ENCODE measurements at regions not wholly inside any gene's neighbourhood (a gene's known extent, or its start where the extent isn't known, plus 50 kb on each side); places are given as distances from the start of the nearest gene placed in this dataset.

GRCh38 chr4:163663454-163664225, 169.2 kb downstream of the TMA16 start:
- in situ Hi-C loops (cut with MboI) = no loop called here
- Histone ChIP-seq H3K4me2 (ENCODE audit: unreplicated experiment) (no peak overlapping the region), H2AFZ (no peak overlapping the region), H3K27ac (no peak overlapping the region), H3K9ac (no peak overlapping the region), H4K20me1 (ENCODE audit: insufficient read depth) (no peaks in the 10 kb centered on the region), H3K36me3 (ENCODE audit: low read depth) (no peaks in the 10 kb centered on the region), H3K9me3 (ENCODE audit: low read depth) (no peaks in the 10 kb centered on the region), H3K4me3 (no peak overlapping the region), H3K27me3 (replicated peaks; ENCODE audit: insufficient read depth) (no peaks in the 10 kb centered on the region), H3K9me2 (ENCODE audit: insufficient read depth) (no peaks in the 10 kb centered on the region), H3F3A (ENCODE audit: insufficient read depth) (no peaks in the 10 kb centered on the region), H3K4me1 (ENCODE audit: insufficient read depth) (no peaks in the 10 kb centered on the region), H3K79me2 (ENCODE audit: insufficient read depth) (no peaks in the 10 kb centered on the region)
- DNase-seq = no peak
- TF ChIP-seq EZH2phosphoT487 (IDR thresholded peaks at IDR 0.05; ENCODE audit: insufficient read depth, low read depth) (no peak), EZH2 (IDR thresholded peaks at IDR 0.05; ENCODE audit: insufficient read depth, poor library complexity, severe bottlenecking) (no peak)
- WGBS, 2 experiments (ENCODE audit: low coverage in 1 of 2, low lambda C conversion rate in 2 of 2, missing lambda C conversion rate in 2 of 2) = 50 to 54% methylated on average over 5 of the region's 5 CpGs

GRCh38 chr4:163665101-163665500, 170.6 kb downstream of the TMA16 start:
- Histone ChIP-seq H3K27me3 (replicated peaks; ENCODE audit: insufficient read depth) (no peaks in the 10 kb centered on the region), H3K4me2 (ENCODE audit: unreplicated experiment) (no peak overlapping the region), H3K9ac (no peak overlapping the region), H2AFZ (no peak overlapping the region), H3F3A (ENCODE audit: insufficient read depth) (no peaks in the 10 kb centered on the region), H3K27ac (no peak overlapping the region), H3K79me2 (ENCODE audit: insufficient read depth) (no peaks in the 10 kb centered on the region), H3K4me1 (ENCODE audit: insufficient read depth) (no peaks in the 10 kb centered on the region), H3K4me3 (no peak overlapping the region), H4K20me1 (ENCODE audit: insufficient read depth) (no peaks in the 10 kb centered on the region), H3K36me3 (ENCODE audit: low read depth) (no peaks in the 10 kb centered on the region), H3K9me3 (ENCODE audit: low read depth) (no peaks in the 10 kb centered on the region), H3K9me2 (ENCODE audit: insufficient read depth) (no peaks in the 10 kb centered on the region)
- TF ChIP-seq EZH2 (IDR thresholded peaks at IDR 0.05; ENCODE audit: insufficient read depth, poor library complexity, severe bottlenecking) (no peak), EZH2phosphoT487 (IDR thresholded peaks at IDR 0.05; ENCODE audit: insufficient read depth, low read depth) (no peak)
- in situ Hi-C loops (cut with MboI) = no loop called here
- no peak for DNase-seq
- WGBS, 2 experiments (ENCODE audit: low coverage in 1 of 2, low lambda C conversion rate in 2 of 2, missing lambda C conversion rate in 2 of 2) = 26 to 27% methylated on average over 2 of the region's 2 CpGs

GRCh38 chr4:163665521-163666331, 171.2 kb downstream of the TMA16 start:
- H2AFZ ChIP-seq = no peak overlapping the region
- H3K4me1 ChIP-seq (ENCODE audit: insufficient read depth) = no peaks in the 10 kb centered on the region
- H3K9ac ChIP-seq = no peak overlapping the region
- no peaks in the 10 kb centered on the region for H3K9me2 ChIP-seq (ENCODE audit: insufficient read depth)
- H3K27ac ChIP-seq = no peak overlapping the region
- no peaks in the 10 kb centered on the region for H3K79me2 ChIP-seq (ENCODE audit: insufficient read depth)
- DNase-seq = no peak
- H3K27me3 ChIP-seq (replicated peaks; ENCODE audit: insufficient read depth) = no peaks in the 10 kb centered on the region
- no peak overlapping the region for H3K4me3 ChIP-seq
- no peaks in the 10 kb centered on the region for H3F3A ChIP-seq (ENCODE audit: insufficient read depth)
- H4K20me1 ChIP-seq (ENCODE audit: insufficient read depth) = no peaks in the 10 kb centered on the region
- no peak for TF ChIP-seq EZH2phosphoT487 (IDR thresholded peaks at IDR 0.05; ENCODE audit: insufficient read depth, low read depth)
- H3K4me2 ChIP-seq (ENCODE audit: unreplicated experiment) = no peak overlapping the region
- H3K36me3 ChIP-seq (ENCODE audit: low read depth) = no peaks in the 10 kb centered on the region
- in situ Hi-C loops (cut with MboI) = no loop called here
- H3K9me3 ChIP-seq (ENCODE audit: low read depth) = no peaks in the 10 kb centered on the region
- 21% methylated on average over 9 of the region's 9 CpGs for WGBS, 2 experiments (ENCODE audit: low coverage in 1 of 2, low lambda C conversion rate in 2 of 2, missing lambda C conversion rate in 2 of 2)

- no peak overlapping the region for H3K9ac ChIP-seq
- no peaks in the 10 kb centered on the region for H3K9me3 ChIP-seq (ENCODE audit: low read depth)
- in situ Hi-C loops (cut with MboI) = no loop called here
- H3K27ac ChIP-seq = no peak overlapping the region
- H3F3A ChIP-seq (ENCODE audit: insufficient read depth) = no peaks in the 10 kb centered on the region
- no peak overlapping the region for H3K4me2 ChIP-seq (ENCODE audit: unreplicated experiment)
- H3K79me2 ChIP-seq (ENCODE audit: insufficient read depth) = no peaks in the 10 kb centered on the region
- no peak for DNase-seq
- no peaks in the 10 kb centered on the region for H3K4me1 ChIP-seq (ENCODE audit: insufficient read depth)
- no peak overlapping the region for H2AFZ ChIP-seq
- H3K4me3 ChIP-seq = no peak overlapping the region
- no peaks in the 10 kb centered on the region for H3K36me3 ChIP-seq (ENCODE audit: low read depth)
- H4K20me1 ChIP-seq (ENCODE audit: insufficient read depth) = no peaks in the 10 kb centered on the region
- H3K9me2 ChIP-seq (ENCODE audit: insufficient read depth) = no peaks in the 10 kb centered on the region
- H3K27me3 ChIP-seq (replicated peaks; ENCODE audit: insufficient read depth) = no peaks in the 10 kb centered on the region
- TF ChIP-seq EZH2 (IDR thresholded peaks at IDR 0.05; ENCODE audit: insufficient read depth, poor library complexity, severe bottlenecking) (no peak), EZH2phosphoT487 (IDR thresholded peaks at IDR 0.05; ENCODE audit: insufficient read depth, low read depth) (no peak)
Measured at GRCh38 chr4:163666332-163666873, 171.9 kb downstream of the TMA16 start.

Data from GM23248 (cell line).